ENCODE measurements at regions not wholly inside any gene's neighbourhood (a gene's known extent, or its start where the extent isn't known, plus 50 kb on each side); places are given as distances from the start of the nearest gene placed in this dataset.

- H3K27me3 ChIP-seq (ENCODE audit: control insufficient read depth, insufficient read depth, low read length, poor library complexity, severe bottlenecking), result no peaks in the 10 kb centered on the region
- H3K4me3 ChIP-seq (ENCODE audit: insufficient read depth, low read depth, low read length), result no peak overlapping the region
- H3K9me3 ChIP-seq (ENCODE audit: control insufficient read depth, low read length), result no peaks in the 10 kb centered on the region
- WGBS, 2 experiments, result 31 to 33% methylated on average over 3 of the region's 4 CpGs
- no peaks in the 10 kb centered on the region for H3K36me3 ChIP-seq (ENCODE audit: control insufficient read depth, insufficient read depth, low read length)
- H3K4me1 ChIP-seq (ENCODE audit: control insufficient read depth, insufficient read depth, low read length), result peaks cover 16% of the 10 kb centered on the region
- H3K27ac ChIP-seq (ENCODE audit: insufficient read depth, low read depth, low read length, poor library complexity, severe bottlenecking), result no peak overlapping the region
Observed at GRCh38 chr7:28231176-28231575, 50.6 kb upstream of the JAZF1 start.

GRCh38 chr7:28236560-28236959, 56.0 kb upstream of the JAZF1 start:
- WGBS, 2 experiments, result 54 to 55% methylated on average over 4 of the region's 4 CpGs
- no peak overlapping the region for H3K4me3 ChIP-seq (ENCODE audit: insufficient read depth, low read depth, low read length)

DNA sequence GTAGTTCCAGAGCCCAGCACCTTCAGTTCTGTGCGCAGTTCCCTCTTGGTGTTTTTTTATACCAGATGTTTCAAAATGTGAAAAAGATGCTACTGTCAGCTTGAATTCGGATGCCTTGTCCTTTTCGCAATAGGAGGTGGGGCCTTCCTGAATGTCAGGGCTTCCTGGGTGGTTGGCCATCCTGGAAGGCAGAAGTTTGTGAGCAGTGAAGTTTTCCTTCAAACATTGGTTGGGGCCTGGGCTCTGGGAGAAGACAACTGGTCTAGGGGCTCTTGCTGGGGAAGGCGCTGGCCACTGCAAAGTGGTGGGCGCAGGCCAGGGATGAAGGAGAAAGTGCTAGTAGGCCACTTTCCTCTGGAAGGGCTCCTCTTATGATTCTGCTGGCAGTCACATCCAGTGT, 56.8 kb upstream of the JAZF1 start:
- 91 to 92% methylated on average over 5 of the region's 5 CpGs for WGBS, 2 experiments
- H3K4me3 ChIP-seq (ENCODE audit: insufficient read depth, low read depth, low read length), result no peak overlapping the region

More at GRCh38 chr7:28236560-28236959, 56.0 kb upstream of the JAZF1 start:
- Histone ChIP-seq H3K27ac (ENCODE audit: insufficient read depth, low read depth, low read length, poor library complexity, severe bottlenecking) (no peak overlapping the region), H3K9me3 (ENCODE audit: control insufficient read depth, low read length) (no peaks in the 10 kb centered on the region), H3K27me3 (ENCODE audit: control insufficient read depth, insufficient read depth, low read length, poor library complexity, severe bottlenecking) (no peaks in the 10 kb centered on the region), H3K4me1 (ENCODE audit: control insufficient read depth, insufficient read depth, low read length) (peaks cover 3% of the 10 kb centered on the region), H3K36me3 (ENCODE audit: control insufficient read depth, insufficient read depth, low read length) (no peaks in the 10 kb centered on the region)

DNA sequence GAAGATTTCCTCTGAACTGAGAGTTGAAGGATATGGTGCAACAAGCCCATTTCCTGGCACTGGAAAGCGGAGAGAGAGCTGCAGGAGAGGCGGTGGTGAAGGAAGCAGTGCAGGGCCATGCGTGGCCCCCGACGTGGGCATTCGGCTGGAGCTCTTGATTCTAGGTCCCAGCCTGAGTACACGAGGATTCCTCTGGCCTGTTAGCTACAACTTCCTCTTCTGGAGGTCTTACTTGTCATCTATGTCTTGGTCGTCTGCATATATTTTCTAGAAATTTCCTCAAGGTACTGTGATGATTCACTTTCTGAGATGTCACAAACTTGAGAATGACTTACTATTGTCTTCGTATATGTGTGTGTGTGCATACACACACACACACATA, 59.2 kb upstream of the JAZF1 start:
- no peaks in the 10 kb centered on the region for H3K4me1 ChIP-seq (ENCODE audit: control insufficient read depth, insufficient read depth, low read length)
- H3K27ac ChIP-seq (ENCODE audit: insufficient read depth, low read depth, low read length, poor library complexity, severe bottlenecking), result no peak overlapping the region
- WGBS, 2 experiments, result 94 to 95% methylated on average over 8 to 9 of the region's 9 CpGs
- H3K27me3 ChIP-seq (ENCODE audit: control insufficient read depth, insufficient read depth, low read length, poor library complexity, severe bottlenecking), result no peaks in the 10 kb centered on the region
- H3K36me3 ChIP-seq (ENCODE audit: control insufficient read depth, insufficient read depth, low read length), result no peaks in the 10 kb centered on the region
- no peaks in the 10 kb centered on the region for H3K9me3 ChIP-seq (ENCODE audit: control insufficient read depth, low read length)
- no peak overlapping the region for H3K4me3 ChIP-seq (ENCODE audit: insufficient read depth, low read depth, low read length)

More for the DNA sequence above, 56.8 kb upstream of the JAZF1 start:
- Histone ChIP-seq H3K27ac (ENCODE audit: insufficient read depth, low read depth, low read length, poor library complexity, severe bottlenecking) (no peak overlapping the region), H3K9me3 (ENCODE audit: control insufficient read depth, low read length) (no peaks in the 10 kb centered on the region), H3K4me1 (ENCODE audit: control insufficient read depth, insufficient read depth, low read length) (peaks cover 3% of the 10 kb centered on the region), H3K36me3 (ENCODE audit: control insufficient read depth, insufficient read depth, low read length) (no peaks in the 10 kb centered on the region), H3K27me3 (ENCODE audit: control insufficient read depth, insufficient read depth, low read length, poor library complexity, severe bottlenecking) (no peaks in the 10 kb centered on the region)

DNA sequence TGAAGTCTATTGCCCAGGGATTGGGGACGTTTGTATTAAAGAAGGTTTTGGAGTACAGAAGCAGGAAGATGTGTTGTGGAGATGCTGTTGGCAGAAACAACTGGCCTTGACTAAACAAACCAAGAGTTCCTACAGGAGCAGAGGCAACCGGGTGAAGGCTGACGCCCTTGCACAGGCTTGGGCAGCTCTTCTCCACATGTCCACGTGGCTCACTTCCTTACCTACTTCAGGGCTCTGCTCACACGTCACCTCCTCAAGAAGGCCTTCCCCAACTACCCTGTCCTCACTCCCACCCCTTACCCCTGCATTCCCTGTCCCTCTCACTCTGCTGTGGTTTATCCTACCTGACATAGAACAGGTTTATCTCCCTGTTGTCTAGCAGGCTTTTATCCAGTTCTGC, 59.9 kb upstream of the JAZF1 start:
- H3K9me3 ChIP-seq (ENCODE audit: control insufficient read depth, low read length), result no peaks in the 10 kb centered on the region
- 92 to 93% methylated on average over 5 of the region's 5 CpGs for WGBS, 2 experiments
- H3K27ac ChIP-seq (ENCODE audit: insufficient read depth, low read depth, low read length, poor library complexity, severe bottlenecking), result no peak overlapping the region
- no peaks in the 10 kb centered on the region for H3K36me3 ChIP-seq (ENCODE audit: control insufficient read depth, insufficient read depth, low read length)
- H3K4me3 ChIP-seq (ENCODE audit: insufficient read depth, low read depth, low read length), result no peak overlapping the region
- no peaks in the 10 kb centered on the region for H3K27me3 ChIP-seq (ENCODE audit: control insufficient read depth, insufficient read depth, low read length, poor library complexity, severe bottlenecking)
- H3K4me1 ChIP-seq (ENCODE audit: control insufficient read depth, insufficient read depth, low read length), result no peaks in the 10 kb centered on the region

- Histone ChIP-seq H3K9me3 (ENCODE audit: control insufficient read depth, low read length) (no peaks in the 10 kb centered on the region), H3K36me3 (ENCODE audit: control insufficient read depth, insufficient read depth, low read length) (no peaks in the 10 kb centered on the region), H3K4me3 (ENCODE audit: insufficient read depth, low read depth, low read length) (no peak overlapping the region), H3K27ac (ENCODE audit: insufficient read depth, low read depth, low read length, poor library complexity, severe bottlenecking) (no peak overlapping the region), H3K27me3 (ENCODE audit: control insufficient read depth, insufficient read depth, low read length, poor library complexity, severe bottlenecking) (no peaks in the 10 kb centered on the region), H3K4me1 (ENCODE audit: control insufficient read depth, insufficient read depth, low read length) (no peaks in the 10 kb centered on the region)
- 95 to 97% methylated on average over 5 of the region's 5 CpGs for WGBS, 2 experiments
Observed at GRCh38 chr7:28243861-28244260, 63.3 kb upstream of the JAZF1 start.

- no peaks in the 10 kb centered on the region for H3K4me1 ChIP-seq (ENCODE audit: control insufficient read depth, insufficient read depth, low read length)
- H3K27me3 ChIP-seq (ENCODE audit: control insufficient read depth, insufficient read depth, low read length, poor library complexity, severe bottlenecking), result no peaks in the 10 kb centered on the region
- 80 to 89% methylated on average over 7 to 9 of the region's 9 CpGs for WGBS, 2 experiments
- no peaks in the 10 kb centered on the region for H3K9me3 ChIP-seq (ENCODE audit: control insufficient read depth, low read length)
- no peak overlapping the region for H3K27ac ChIP-seq (ENCODE audit: insufficient read depth, low read depth, low read length, poor library complexity, severe bottlenecking)
- no peaks in the 10 kb centered on the region for H3K36me3 ChIP-seq (ENCODE audit: control insufficient read depth, insufficient read depth, low read length)
- no peak overlapping the region for H3K4me3 ChIP-seq (ENCODE audit: insufficient read depth, low read depth, low read length)
Observed at GRCh38 chr7:28245123-28245878, 64.7 kb upstream of the JAZF1 start.

DNA sequence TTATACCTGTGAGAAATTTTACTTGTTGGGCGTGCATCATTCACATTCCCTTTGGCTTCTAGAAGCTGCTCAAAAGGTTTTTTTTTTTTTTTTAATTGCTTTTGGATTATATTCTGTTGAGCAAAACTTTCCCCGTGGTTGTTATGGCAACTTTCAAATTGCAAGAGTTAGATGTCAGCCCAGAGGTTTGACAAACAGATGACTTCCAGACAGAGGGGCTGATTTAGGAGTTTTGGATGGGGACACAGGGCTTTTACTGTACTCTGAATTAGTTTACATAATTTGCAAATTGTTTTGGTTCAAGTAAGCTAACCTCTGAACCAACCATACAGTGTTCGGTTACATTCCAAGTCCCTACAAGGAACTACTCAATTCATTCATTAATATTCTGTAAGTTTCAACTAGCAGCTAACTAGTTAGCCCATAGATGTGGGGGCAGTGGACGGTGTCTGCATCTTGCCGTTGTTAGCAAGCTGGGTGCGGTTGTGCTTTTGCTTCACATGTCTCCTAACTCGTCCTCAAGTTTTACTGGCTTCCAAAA, 66.4 kb upstream of the JAZF1 start:
- Histone ChIP-seq H3K27me3 (ENCODE audit: control insufficient read depth, insufficient read depth, low read length, poor library complexity, severe bottlenecking) (no peaks in the 10 kb centered on the region), H3K4me1 (ENCODE audit: control insufficient read depth, insufficient read depth, low read length) (no peaks in the 10 kb centered on the region), H3K36me3 (ENCODE audit: control insufficient read depth, insufficient read depth, low read length) (no peaks in the 10 kb centered on the region), H3K27ac (ENCODE audit: insufficient read depth, low read depth, low read length, poor library complexity, severe bottlenecking) (no peak overlapping the region), H3K9me3 (ENCODE audit: control insufficient read depth, low read length) (no peaks in the 10 kb centered on the region), H3K4me3 (ENCODE audit: insufficient read depth, low read depth, low read length) (no peak overlapping the region)
- 94 to 96% methylated on average over 7 of the region's 7 CpGs for WGBS, 2 experiments

DNA sequence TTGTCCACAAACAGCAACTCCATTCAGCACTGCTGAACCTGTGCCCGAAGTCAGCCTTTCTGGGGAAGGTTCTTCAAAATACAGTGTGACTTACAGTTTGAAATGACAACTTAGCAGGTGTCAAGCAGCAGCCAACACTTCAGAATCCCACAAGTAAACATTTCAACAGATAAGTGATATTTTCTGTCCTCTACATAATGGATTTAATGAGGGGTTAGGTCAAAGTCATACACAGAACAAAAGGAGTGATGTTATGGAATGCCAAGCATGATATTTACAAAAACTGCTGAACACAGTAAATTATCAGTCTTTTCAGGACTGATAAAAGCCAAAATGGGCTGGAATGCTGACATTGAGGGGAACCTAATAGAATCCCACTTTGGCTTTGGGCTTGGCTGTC, 77.6 kb upstream of the JAZF1 start:
- no peak overlapping the region for H3K27ac ChIP-seq (ENCODE audit: insufficient read depth, low read depth, low read length, poor library complexity, severe bottlenecking)
- 50 to 89% methylated on average over 1 of the region's 1 CpG for WGBS, 2 experiments
- no peaks in the 10 kb centered on the region for H3K27me3 ChIP-seq (ENCODE audit: control insufficient read depth, insufficient read depth, low read length, poor library complexity, severe bottlenecking)
- no peaks in the 10 kb centered on the region for H3K4me1 ChIP-seq (ENCODE audit: control insufficient read depth, insufficient read depth, low read length)
- H3K36me3 ChIP-seq (ENCODE audit: control insufficient read depth, insufficient read depth, low read length), result no peaks in the 10 kb centered on the region
- H3K9me3 ChIP-seq (ENCODE audit: control insufficient read depth, low read length), result no peaks in the 10 kb centered on the region
- H3K4me3 ChIP-seq (ENCODE audit: insufficient read depth, low read depth, low read length), result no peak overlapping the region

GRCh38 chr7:28260969-28261368, 80.4 kb upstream of the JAZF1 start:
- Histone ChIP-seq H3K36me3 (ENCODE audit: control insufficient read depth, insufficient read depth, low read length) (no peaks in the 10 kb centered on the region), H3K4me1 (ENCODE audit: control insufficient read depth, insufficient read depth, low read length) (no peaks in the 10 kb centered on the region), H3K4me3 (ENCODE audit: insufficient read depth, low read depth, low read length) (no peak overlapping the region), H3K9me3 (ENCODE audit: control insufficient read depth, low read length) (no peaks in the 10 kb centered on the region), H3K27ac (ENCODE audit: insufficient read depth, low read depth, low read length, poor library complexity, severe bottlenecking) (no peak overlapping the region), H3K27me3 (ENCODE audit: control insufficient read depth, insufficient read depth, low read length, poor library complexity, severe bottlenecking) (no peaks in the 10 kb centered on the region)
- 65 to 80% methylated on average over 3 of the region's 3 CpGs for WGBS, 2 experiments

Measured in ectodermal cell (in vitro differentiated cells).